NCI-H146 treated with DMSO at 0.1 percent for 48 hours (cell line): ENCODE measurements at regions not wholly inside any gene's neighbourhood (a gene's known extent, or its start where the extent isn't known, plus 50 kb on each side); places are given as distances from the start of the nearest gene placed in this dataset.

Experiments
- DNase-seq: peaks from one replicate; lab custom pipeline; 2025; ENCODE audit not compliant: unreplicated experiment; lab: John Stamatoyannopoulos, UW

DNA sequence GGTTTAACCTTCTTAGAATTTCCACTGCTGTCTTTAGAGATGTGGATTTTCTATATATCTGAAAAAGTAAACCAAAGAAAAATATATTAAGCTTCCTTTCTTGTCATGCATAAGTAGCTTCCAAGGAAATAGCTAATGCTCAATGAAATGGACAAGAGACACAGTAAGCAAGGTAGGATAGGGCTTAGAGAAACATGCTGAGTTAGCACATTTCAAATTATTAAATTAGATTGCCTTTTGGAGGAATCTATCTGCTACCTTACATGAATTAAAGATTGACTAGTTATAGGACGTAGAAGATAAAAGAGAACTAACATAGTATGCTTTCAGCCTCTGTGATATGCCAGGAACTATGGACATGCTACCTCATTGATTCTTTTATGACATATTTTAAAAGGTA, 824.6 kb downstream of the TUSC7 start:
- no peak for DNase-seq

DNA sequence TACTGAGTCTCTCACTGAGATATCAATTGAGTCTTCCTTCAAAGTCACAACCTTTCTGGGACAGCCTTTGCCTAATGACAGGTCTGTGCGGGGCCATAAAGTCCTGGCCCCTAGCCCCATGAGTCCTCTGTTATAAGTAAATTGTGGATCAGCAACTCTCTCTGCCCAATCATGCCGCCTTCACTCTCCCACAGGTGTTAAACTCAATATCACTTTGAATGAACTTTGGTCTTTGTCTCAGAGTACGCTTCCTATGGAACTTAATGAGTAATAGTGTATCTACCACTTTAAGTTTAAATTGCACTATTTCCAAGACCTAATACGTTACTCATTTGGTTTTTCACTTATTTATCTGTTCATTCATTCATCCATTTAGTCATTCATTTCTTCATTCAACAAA, 826.4 kb downstream of the TUSC7 start:
- no peak for DNase-seq

DNA sequence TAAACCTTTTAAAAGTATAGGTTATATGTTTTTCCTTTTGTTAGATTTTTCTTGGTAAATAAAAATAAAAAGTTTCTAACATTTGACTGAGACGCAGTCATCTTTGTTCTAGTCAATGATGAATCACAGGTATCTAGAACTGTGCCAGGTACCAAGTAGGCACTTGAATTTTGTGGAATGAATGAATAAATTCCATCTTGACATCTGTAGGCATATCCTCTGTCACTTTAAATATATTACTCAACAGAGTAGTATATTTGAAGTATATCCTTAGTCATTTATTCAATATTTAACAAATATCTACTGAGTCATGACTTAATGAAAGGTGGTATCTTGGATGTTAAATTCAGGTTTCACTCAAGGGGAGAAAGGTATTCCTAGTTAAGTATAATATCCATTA, 828.4 kb downstream of the TUSC7 start:
- no peak for DNase-seq

DNA sequence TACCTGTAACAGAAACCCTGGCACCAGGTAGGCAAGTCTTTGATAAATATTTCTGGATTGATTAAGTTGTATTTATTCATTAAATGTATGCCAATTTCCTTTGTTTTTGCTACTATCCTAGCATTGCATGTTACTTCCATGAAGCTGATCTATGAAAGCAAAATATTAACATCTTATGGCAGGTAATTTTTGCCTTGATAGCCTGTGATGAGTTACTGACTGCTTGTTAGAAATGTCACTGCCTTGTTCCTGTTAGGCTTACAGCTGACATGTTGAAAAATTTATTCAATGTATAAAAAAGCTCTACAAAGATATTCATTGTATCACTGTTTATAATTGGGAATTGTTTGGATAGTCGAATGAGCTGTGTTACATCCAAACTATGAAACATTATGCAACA, 830.1 kb downstream of the TUSC7 start:
- no peak for DNase-seq

DNA sequence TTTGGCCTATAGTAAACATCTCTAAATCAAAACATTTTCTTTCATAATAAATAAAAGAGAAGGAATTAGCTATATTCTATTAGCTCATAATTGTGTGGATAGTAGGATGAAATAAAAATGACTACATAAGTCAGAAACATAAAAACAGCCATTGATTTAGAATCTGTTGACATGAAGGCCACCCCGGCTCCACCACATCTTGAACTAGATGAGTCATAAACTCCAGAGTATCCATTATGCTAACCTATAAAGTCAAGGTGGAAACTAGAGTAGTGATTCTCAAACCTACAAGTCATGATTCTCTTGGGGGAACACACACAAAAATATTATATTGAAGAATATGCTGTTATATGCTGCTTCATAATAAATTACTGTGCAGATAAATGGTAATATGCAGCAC, 831.0 kb downstream of the TUSC7 start:
- no peak for DNase-seq

DNA sequence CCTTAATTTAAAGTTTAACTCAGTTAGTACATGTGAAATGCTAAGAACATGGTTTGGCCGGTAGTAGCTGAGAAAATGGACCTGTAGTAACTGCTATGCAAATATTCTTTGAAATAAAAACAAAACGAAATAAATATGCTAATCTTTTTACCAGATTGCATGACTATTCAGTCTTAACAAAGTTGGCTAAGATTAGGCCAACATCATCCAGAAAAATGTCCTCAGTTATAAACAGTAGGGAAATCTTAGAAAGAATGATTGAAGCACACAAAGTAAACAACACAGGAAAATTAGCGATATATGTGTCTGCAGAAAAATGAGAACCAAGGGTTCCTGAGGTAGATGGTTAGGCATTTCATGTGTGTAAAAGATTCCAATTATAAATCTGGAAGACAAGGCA, 832.1 kb downstream of the TUSC7 start:
- no peak for DNase-seq

DNA sequence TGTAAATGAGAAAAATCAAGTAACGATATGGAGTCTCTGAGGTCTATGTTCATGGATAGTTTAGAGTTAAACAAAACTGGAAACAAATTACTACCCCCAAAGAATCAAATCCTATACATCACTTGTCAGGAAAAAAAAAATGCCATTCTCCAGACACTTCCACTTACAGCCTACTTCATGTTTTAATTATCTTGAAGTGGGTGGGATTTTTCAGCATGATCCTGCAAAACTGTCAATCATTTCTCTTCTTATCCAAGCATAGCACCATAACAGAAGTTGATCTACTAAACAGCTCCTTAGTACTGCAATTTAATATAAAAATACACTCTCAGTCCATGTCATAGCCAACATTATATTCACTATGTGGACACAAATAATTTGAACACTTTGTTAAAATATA, 833.9 kb downstream of the TUSC7 start:
- DNase-seq, result no peak

DNA sequence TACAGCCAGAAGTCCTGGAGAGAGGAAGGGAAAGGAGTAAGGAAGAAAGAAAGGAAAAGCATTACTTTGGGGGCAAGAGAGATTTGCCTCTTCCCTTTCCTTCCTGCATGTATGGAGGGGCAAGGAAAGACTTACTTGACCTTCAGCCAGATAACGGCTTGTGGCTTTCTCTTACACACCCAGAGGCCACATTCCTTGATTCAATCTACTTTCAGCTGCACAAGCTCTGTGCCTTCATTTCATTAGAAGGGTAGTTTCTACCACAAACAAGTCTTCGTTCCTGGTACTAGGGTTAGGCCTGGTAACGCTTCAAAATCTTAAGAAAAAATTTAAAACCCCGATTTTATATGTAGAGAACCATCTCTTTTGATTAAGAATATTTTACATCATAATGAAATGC, 835.9 kb downstream of the TUSC7 start:
- DNase-seq, result no peak

DNA sequence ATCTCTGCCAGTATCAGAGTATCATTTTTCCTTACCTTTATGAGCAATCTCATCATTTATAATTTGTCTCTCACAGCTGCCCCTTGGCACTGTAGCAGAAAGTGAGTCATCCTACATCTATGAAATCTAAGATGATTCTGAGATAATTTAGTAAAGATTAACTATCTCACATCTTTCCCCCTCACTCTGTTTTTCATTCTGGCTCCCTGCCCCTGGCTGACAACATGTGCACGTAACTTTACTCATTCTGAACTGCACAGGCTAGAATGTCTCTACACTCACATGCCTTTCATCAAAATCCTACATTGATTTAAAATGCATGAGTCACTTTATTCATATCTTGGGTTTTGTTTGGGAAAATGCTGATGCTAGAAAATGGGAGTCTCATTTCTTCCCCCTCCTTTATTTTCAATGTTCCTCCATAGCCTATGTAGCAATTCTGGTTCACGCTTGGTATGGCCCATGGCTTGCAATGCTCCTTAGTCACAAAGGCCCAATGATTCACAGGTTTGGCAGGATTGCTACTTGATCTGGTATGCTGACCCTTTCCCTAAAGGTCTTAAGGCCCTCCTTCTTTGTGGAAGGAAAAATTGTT, 838.5 kb downstream of the TUSC7 start:
- DNase-seq, result no peak

DNA sequence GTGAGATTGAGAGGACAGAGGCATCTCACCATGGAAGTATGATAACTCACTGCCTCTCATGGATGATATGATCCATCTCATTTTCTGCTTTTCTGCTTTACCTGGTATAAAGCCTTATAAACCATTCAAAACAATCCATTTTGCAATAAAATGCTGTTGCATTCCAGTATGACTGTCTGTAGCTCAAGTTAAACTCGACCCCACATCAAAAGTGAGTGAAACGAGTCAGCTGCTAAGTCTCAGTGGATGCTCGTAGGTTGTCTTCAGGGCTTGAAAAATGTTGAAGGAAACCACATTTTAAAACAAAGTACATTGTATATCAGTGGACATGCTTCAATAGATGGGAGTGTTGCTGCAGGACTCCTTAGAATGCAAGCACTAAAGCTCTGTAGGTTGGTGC, 839.0 kb downstream of the TUSC7 start:
- DNase-seq, result no peak

DNA sequence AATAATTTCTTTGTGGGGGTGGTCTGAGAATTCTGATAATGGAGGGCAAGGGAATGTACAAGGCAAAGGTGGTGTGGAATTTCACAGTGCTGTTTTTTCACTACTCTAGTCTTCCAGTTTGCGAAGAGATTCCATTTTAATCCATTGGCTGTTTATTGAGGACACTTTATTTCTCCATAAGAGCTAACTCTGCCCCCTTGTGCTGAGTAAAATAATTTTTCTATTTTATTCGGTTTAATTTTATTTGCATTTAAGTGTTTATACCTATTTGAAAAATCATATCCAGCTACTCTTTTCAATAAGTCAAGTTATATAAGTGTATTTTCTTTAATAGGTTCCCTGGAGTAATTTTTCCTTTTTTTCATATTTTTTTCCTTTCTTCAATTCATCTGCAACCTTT, 840.1 kb downstream of the TUSC7 start:
- DNase-seq, result no peak

DNA sequence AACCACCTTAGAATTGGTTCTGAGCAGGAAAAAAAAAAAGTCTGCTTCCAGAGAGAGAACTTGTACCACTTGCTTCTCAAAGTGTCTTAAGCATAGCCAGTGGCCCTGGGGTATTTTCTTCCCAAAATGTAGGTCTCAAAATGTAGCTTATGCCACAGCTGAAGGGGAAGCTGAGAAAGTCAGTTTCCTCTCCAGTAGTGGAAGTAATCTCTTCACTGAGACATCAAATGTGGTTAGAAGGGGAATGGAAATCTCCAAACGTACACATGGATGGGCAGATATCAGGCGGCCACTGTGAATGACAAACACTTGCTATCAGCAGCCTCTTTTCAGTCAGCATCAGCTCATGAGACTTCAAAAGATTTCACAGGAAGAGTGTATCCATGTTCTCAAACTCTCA, 841.2 kb downstream of the TUSC7 start:
- DNase-seq, result no peak

DNA sequence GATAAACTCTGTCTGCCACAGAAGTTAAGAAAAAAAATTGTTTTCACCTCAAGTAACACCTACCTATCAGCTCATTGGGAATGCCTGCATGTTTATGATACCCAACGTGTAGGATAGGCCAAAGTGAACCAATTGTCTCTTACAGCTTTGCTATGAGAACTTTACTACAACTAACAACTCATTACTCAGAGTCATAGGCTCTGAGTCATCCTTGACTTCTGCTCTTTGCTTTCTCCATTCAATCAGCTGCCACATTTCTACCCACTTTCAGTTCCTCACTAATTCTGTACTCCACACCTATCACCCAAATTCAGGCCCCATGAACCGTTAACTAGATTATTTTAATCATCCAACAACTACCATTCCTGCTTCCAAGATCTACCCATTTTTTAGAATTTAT, 843.9 kb downstream of the TUSC7 start:
- DNase-seq, result no peak

DNA sequence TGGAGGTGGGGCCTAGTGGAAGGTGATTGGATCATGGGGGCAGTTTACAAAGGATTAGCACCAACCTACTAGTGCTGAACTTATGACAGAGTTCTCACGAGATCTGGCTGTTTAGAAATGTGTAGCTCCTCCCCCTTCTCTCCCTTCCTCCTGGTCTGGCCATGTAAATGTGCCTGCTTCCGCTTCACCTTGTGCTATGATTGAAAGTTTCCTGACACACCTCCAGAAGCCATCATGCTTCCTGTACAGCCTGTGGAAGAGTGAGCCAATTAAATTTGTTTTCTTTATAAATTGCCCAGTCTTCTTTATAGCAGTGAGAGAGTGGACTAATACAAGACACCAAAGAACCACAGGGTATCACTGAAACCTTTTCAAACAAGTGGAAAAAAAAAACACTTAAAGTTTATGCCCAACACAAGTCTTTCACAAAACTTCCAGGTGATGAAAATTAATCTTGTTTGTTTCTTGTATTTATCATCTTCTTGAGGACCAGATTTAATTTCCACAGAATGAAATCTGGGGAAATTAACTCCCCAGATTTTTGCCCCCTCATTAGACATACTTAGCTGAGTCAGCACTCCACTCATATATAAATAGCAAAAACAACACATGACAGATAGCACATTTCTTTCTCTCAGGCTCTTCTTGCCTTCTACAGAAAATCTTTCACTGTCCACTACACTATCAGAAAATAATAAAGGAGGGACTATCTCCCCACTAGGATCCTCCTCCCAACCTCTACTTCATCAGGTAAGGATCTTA, 847.2 kb downstream of the TUSC7 start:
- DNase-seq, result no peak

DNA sequence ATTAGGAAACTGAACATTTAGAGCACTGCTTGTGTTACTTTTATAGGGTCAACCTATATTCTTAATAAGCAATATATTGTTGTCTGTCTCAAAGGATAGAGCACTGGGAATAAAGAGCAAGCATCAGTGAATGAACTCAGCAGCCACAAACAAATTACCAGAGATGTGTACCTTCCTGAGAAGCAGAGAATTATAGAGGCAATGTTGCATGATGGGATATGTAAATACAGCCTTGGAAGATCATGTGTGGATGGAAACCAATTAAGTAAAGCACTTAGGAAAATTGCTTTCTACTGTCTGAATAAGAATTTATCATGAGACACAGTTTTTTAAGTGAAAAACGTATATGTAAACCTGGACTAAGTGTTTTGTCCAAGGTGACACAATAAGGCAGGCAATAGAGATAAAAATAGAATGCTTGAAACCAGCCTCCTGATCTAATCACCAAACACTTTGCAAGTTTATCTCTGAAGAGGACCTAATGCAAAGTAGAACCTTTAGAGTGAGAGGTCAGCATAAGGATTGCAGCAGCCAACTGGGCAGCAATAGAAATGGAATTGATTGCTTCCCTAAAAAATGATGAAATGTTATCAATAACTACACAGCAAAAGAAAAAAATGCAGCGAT, 848.0 kb downstream of the TUSC7 start:
- DNase-seq, result peak; percentile 15

DNA sequence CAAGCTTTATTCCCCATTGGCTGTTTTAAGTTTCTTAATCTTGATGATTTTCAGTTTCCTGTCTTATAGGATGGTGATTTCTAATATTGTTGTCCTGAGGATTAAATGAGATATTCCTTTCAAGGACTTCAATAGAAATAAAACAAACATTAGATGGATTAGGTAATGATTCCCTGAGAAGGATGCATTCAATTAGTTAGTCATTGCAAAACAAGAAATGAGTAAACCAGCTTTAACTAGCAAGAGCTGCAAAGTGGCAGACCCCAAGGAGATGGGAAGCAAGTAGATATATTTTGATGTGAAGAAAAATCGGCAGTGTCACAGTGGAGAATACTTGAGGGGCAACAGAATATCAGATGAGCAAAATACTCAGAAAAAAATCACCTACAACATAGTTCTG, 849.1 kb downstream of the TUSC7 start:
- DNase-seq, result no peak

DNA sequence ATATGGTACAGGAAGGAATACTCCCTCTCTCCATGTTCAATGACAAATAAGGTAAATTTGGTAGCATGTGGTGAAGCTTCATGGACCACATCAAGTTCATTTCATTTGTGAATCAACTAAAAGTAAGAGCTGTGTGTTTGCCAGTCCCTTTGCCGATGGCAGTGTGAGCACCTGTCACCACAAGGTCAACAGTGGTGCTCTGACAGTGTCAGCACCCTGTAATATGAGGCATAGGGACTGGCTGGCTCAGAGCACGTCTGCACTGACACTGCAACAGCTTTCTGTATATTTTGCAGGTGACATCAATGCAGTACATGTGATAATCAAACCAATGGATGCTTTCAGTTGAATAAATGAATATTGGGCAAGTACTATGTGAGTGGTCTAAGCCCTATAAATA, 852.4 kb downstream of the TUSC7 start:
- no peak for DNase-seq

DNA sequence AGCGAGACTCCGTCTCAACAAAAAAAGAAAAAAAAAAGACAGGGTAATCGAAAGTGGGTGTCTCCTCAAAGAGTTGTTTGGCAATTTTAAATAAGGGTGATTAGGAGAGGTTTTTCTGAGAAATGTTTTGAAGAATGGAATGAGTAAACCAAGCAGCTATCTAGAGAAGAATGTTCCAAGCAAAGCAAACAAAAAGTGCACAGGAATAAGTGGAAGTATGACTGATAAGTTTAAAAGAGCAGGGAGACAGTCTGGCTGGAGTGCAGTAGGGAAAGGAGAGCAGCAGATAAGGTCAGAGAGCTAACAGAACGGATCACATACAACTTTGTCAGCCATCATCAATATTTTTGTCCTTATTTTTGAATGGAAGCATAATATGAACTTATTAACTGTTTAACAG, 853.5 kb downstream of the TUSC7 start:
- DNase-seq, result no peak

DNA sequence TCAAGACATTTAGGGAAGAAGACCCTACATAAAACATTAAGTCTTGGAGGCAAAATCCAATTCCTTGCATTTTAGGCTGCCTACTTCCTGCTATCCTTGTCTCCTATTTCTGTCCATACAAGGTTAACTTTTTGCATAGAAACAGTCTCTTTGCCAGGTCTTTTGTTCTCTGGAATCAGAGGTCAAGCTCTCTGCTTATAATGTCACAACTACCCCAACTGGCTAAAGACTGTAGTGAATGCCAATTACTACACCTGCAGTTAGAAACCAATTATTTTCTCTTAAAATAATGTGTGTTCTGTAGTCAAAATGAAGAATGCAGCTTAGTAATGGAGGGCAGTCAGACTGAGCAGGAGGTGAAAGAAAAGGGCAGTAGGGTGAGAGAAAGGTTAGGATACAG, 856.2 kb downstream of the TUSC7 start:
- no peak for DNase-seq

DNA sequence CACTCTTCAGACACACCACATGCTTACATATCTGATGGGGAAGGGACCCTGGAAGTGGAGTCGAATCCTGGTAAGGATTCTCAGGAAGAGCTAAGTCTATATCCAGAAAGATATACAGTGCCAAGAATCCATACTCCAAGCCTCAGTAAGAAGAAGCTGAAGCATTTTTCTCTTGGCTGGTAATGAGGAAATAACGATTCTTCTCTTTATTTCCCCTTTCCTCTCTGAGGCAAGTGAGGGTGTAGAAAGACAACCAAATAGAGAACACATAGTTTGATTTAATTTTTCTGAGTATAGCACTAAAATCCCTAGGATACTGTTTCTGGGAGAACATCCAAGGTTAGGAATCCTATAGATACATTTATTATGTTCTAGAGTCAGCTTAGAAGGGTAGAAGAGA, 857.3 kb downstream of the TUSC7 start:
- no peak for DNase-seq

DNA sequence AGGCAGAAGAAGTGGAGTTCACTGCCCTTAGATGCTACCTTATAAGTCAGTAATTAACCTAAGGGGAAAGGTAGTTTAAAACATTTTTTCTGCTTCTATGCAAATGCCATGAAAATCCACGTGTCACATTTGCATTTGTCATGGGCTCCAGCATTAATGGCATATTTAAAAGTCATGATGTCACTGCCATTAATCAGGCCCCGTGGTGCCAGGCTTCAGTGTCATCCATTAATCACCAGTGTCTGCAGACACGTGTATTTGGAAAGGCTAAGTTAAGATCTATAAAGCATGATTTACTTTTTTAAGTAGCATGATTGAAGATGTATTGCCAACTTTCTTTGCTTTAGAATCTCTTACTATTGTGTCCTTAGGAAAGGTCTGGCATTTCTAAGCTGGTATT, 857.8 kb downstream of the TUSC7 start:
- no peak for DNase-seq

DNA sequence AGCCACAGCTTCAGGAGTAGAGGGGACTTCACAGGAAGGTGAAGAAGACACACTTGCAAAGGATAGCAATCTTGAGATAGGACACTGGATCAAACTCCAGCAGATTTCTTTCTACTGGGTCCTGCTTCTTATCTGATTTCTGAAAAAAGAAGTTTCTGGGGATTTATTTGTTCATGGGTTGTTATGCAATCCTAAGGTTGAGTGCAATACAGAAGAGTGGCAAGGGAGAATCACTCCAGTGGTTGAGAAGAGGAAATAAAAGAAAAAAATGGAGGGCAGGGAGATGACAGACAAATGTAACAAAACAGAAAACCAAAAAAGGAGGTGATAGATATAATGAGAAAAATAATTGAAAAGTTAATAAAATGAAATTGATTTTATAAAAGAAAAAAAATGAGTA, 858.3 kb downstream of the TUSC7 start:
- DNase-seq, result no peak

DNA sequence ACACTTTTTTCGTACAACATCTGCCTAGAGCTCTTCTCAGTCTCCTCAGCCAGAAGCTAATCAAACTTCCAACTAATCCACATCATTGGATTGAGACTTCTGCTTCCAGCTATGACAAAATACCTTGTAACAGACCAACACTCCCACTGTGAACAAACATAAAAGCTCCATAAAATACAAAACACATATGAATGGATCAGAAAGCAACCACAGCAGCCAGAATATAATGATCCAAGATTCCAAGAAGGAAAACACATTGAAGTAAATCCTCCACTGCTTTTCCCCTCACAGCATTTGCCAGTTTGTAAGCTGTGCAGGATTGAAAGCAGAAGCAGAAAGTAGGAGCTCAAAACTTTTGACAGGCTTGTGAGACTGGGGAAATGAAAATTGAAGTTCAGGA, 863.2 kb downstream of the TUSC7 start:
- DNase-seq, result no peak
